ENCODE measurements at regions not wholly inside any gene's neighbourhood (a gene's known extent, or its start where the extent isn't known, plus 50 kb on each side); places are given as distances from the start of the nearest gene placed in this dataset.

- TF ChIP-seq POLR2AphosphoS5 (IDR thresholded peaks at IDR 0.05; ENCODE audit: borderline replicate concordance, low read depth, low read length) (no peak), EZH2 (IDR thresholded peaks at IDR 0.05) (no peak), FOXP2 (optimal IDR thresholded peaks at IDR 0.05; ENCODE audit: control extremely low read depth, extremely low read length, insufficient read depth) (no peak)
Measured at GRCh38 chr7:47154791-47155190, 427.1 kb downstream of the TNS3 start.

All from SK-N-MC (cell line).